Dendritic cell treated with granulocyte-macrophage colony-stimulating factor and Interleukin-4, amounts not matched to agents 40 ng/mL and 50 ng/mL, for 4 days (primary cell): ENCODE measurements at regions not wholly inside any gene's neighbourhood (a gene's known extent, or its start where the extent isn't known, plus 50 kb on each side); places are given as distances from the start of the nearest gene placed in this dataset.

Source experiments
- H3K27ac Mint-ChIP-seq: one replicate; pipeline ENCODE4 v1.8.0; 2022; ENCODE audit warnings: mild to moderate bottlenecking, mixed read lengths
- H3K27me3 Mint-ChIP-seq: one replicate; pipeline ENCODE4 v1.8.0; 2022; ENCODE audit warnings: mild to moderate bottlenecking, mixed read lengths
- H3K36me3 Mint-ChIP-seq: one replicate; pipeline ENCODE4 v1.8.0; 2022; ENCODE audit warnings: low read depth, mixed read lengths
- H3K4me1 Mint-ChIP-seq: one replicate; pipeline ENCODE4 v1.8.0; 2022; ENCODE audit warnings: low read depth, mixed read lengths
- H3K4me3 Mint-ChIP-seq: one replicate; pipeline ENCODE4 v1.8.0; 2022; ENCODE audit warnings: mild to moderate bottlenecking, moderate library complexity, mixed read lengths
- H3K9me3 Mint-ChIP-seq: one replicate; pipeline ENCODE4 v1.8.0; 2022; ENCODE audit warnings: mixed read lengths
- intact Hi-C: fragments of 100-400 bp; cut with micrococcal nuclease; formaldehyde crosslinking; loops from one replicate; pipeline ENCODE4 v1.15.0; 2022

- no peaks in the 10 kb centered on the region for H3K27me3 Mint-ChIP-seq
- H3K36me3 Mint-ChIP-seq: no peaks in the 10 kb centered on the region
- no peak overlapping the region for H3K27ac Mint-ChIP-seq
- no peaks in the 10 kb centered on the region for H3K9me3 Mint-ChIP-seq
- intact Hi-C loops: no loop called here
- no peaks in the 10 kb centered on the region for H3K4me1 Mint-ChIP-seq
- H3K4me3 Mint-ChIP-seq: no peak overlapping the region
Measured at GRCh38 chr3:168476360-168476980, 380.7 kb upstream of the GOLIM4 start.

GRCh38 chr3:168475704-168476103 is 380.0 kb upstream of the GOLIM4 start:
- Mint-ChIP-seq H3K27ac (no peak overlapping the region), H3K4me1 (no peaks in the 10 kb centered on the region), H3K4me3 (no peak overlapping the region), H3K9me3 (no peaks in the 10 kb centered on the region), H3K27me3 (no peaks in the 10 kb centered on the region), H3K36me3 (no peaks in the 10 kb centered on the region)
- intact Hi-C loops: no loop called here

- no peaks in the 10 kb centered on the region for H3K36me3 Mint-ChIP-seq
- H3K9me3 Mint-ChIP-seq: no peaks in the 10 kb centered on the region
- no peak overlapping the region for H3K27ac Mint-ChIP-seq
- no peaks in the 10 kb centered on the region for H3K27me3 Mint-ChIP-seq
- H3K4me1 Mint-ChIP-seq: no peaks in the 10 kb centered on the region
- intact Hi-C loops: no loop called here
- no peak overlapping the region for H3K4me3 Mint-ChIP-seq
Measured at GRCh38 chr3:168473334-168473890, 377.7 kb upstream of the GOLIM4 start.

GRCh38 chr3:168472783-168473182 is 377.1 kb upstream of the GOLIM4 start:
- Mint-ChIP-seq H3K27me3 (no peaks in the 10 kb centered on the region), H3K36me3 (no peaks in the 10 kb centered on the region), H3K4me3 (no peak overlapping the region), H3K9me3 (no peaks in the 10 kb centered on the region), H3K27ac (no peak overlapping the region), H3K4me1 (no peaks in the 10 kb centered on the region)
- intact Hi-C loops: no loop called here

- Mint-ChIP-seq H3K36me3 (no peaks in the 10 kb centered on the region), H3K9me3 (no peaks in the 10 kb centered on the region), H3K27me3 (no peaks in the 10 kb centered on the region), H3K4me1 (no peaks in the 10 kb centered on the region), H3K27ac (no peak overlapping the region), H3K4me3 (no peak overlapping the region)
- intact Hi-C loops: no loop called here
Measured at GRCh38 chr3:168470380-168470779, 374.7 kb upstream of the GOLIM4 start.

GRCh38 chr3:168469436-168469835 is 373.7 kb upstream of the GOLIM4 start:
- Mint-ChIP-seq H3K36me3 (no peaks in the 10 kb centered on the region), H3K27ac (no peak overlapping the region), H3K27me3 (no peaks in the 10 kb centered on the region), H3K9me3 (no peaks in the 10 kb centered on the region), H3K4me1 (no peaks in the 10 kb centered on the region), H3K4me3 (no peak overlapping the region)
- intact Hi-C loops: no loop called here

- Mint-ChIP-seq H3K4me3 (no peak overlapping the region), H3K36me3 (no peaks in the 10 kb centered on the region), H3K4me1 (no peaks in the 10 kb centered on the region), H3K9me3 (peaks cover 3% of the 10 kb centered on the region), H3K27ac (no peak overlapping the region), H3K27me3 (no peaks in the 10 kb centered on the region)
- intact Hi-C loops: loop anchor here (1.0 kb wide), 1 partner anchor 255 kb away; no protein-coding TSS in a partner anchor
Measured at GRCh38 chr3:168467115-168467714, 371.5 kb upstream of the GOLIM4 start.

- H3K9me3 Mint-ChIP-seq: peaks cover 16% of the 10 kb centered on the region
- intact Hi-C loops: no loop called here
- H3K36me3 Mint-ChIP-seq: no peaks in the 10 kb centered on the region
- H3K27me3 Mint-ChIP-seq: no peaks in the 10 kb centered on the region
- no peak overlapping the region for H3K27ac Mint-ChIP-seq
- H3K4me1 Mint-ChIP-seq: no peaks in the 10 kb centered on the region
- no peak overlapping the region for H3K4me3 Mint-ChIP-seq
Measured at GRCh38 chr3:168461793-168462192, 366.1 kb upstream of the GOLIM4 start.

- no peaks in the 10 kb centered on the region for H3K36me3 Mint-ChIP-seq
- H3K9me3 Mint-ChIP-seq: peaks cover 16% of the 10 kb centered on the region
- H3K4me3 Mint-ChIP-seq: no peak overlapping the region
- intact Hi-C loops: no loop called here
- no peaks in the 10 kb centered on the region for H3K27me3 Mint-ChIP-seq
- H3K4me1 Mint-ChIP-seq: no peaks in the 10 kb centered on the region
- no peak overlapping the region for H3K27ac Mint-ChIP-seq
Measured at GRCh38 chr3:168459226-168459784, 363.6 kb upstream of the GOLIM4 start.

- H3K27me3 Mint-ChIP-seq: no peaks in the 10 kb centered on the region
- H3K4me1 Mint-ChIP-seq: no peaks in the 10 kb centered on the region
- no peak overlapping the region for H3K27ac Mint-ChIP-seq
- no peaks in the 10 kb centered on the region for H3K36me3 Mint-ChIP-seq
- H3K9me3 Mint-ChIP-seq: peaks cover 16% of the 10 kb centered on the region
- intact Hi-C loops: no loop called here
- no peak overlapping the region for H3K4me3 Mint-ChIP-seq
Measured at GRCh38 chr3:168457954-168458539, 362.3 kb upstream of the GOLIM4 start.

GRCh38 chr3:168455814-168456213 is 360.1 kb upstream of the GOLIM4 start:
- intact Hi-C loops: no loop called here
- Mint-ChIP-seq H3K9me3 (no peaks in the 10 kb centered on the region), H3K4me1 (no peaks in the 10 kb centered on the region), H3K27ac (no peak overlapping the region), H3K4me3 (no peak overlapping the region), H3K36me3 (no peaks in the 10 kb centered on the region), H3K27me3 (no peaks in the 10 kb centered on the region)

GRCh38 chr3:168453623-168454022 is 357.9 kb upstream of the GOLIM4 start:
- intact Hi-C loops: no loop called here
- no peaks in the 10 kb centered on the region for H3K4me1 Mint-ChIP-seq
- no peaks in the 10 kb centered on the region for H3K36me3 Mint-ChIP-seq
- H3K27me3 Mint-ChIP-seq: no peaks in the 10 kb centered on the region
- H3K9me3 Mint-ChIP-seq: no peaks in the 10 kb centered on the region
- H3K27ac Mint-ChIP-seq: no peak overlapping the region
- H3K4me3 Mint-ChIP-seq: no peak overlapping the region

GRCh38 chr3:168443965-168444364 is 348.2 kb upstream of the GOLIM4 start:
- H3K9me3 Mint-ChIP-seq: no peaks in the 10 kb centered on the region
- no peak overlapping the region for H3K27ac Mint-ChIP-seq
- H3K4me1 Mint-ChIP-seq: no peaks in the 10 kb centered on the region
- H3K27me3 Mint-ChIP-seq: no peaks in the 10 kb centered on the region
- H3K36me3 Mint-ChIP-seq: no peaks in the 10 kb centered on the region
- intact Hi-C loops: no loop called here
- H3K4me3 Mint-ChIP-seq: no peak overlapping the region

GRCh38 chr3:168442502-168442901 is 346.8 kb upstream of the GOLIM4 start:
- no peaks in the 10 kb centered on the region for H3K9me3 Mint-ChIP-seq
- no peaks in the 10 kb centered on the region for H3K4me1 Mint-ChIP-seq
- H3K27me3 Mint-ChIP-seq: no peaks in the 10 kb centered on the region
- no peaks in the 10 kb centered on the region for H3K36me3 Mint-ChIP-seq
- H3K4me3 Mint-ChIP-seq: no peak overlapping the region
- intact Hi-C loops: no loop called here
- H3K27ac Mint-ChIP-seq: no peak overlapping the region
